ENCODE measurements at regions not wholly inside any gene's neighbourhood (a gene's known extent, or its start where the extent isn't known, plus 50 kb on each side); places are given as distances from the start of the nearest gene placed in this dataset.

DNA sequence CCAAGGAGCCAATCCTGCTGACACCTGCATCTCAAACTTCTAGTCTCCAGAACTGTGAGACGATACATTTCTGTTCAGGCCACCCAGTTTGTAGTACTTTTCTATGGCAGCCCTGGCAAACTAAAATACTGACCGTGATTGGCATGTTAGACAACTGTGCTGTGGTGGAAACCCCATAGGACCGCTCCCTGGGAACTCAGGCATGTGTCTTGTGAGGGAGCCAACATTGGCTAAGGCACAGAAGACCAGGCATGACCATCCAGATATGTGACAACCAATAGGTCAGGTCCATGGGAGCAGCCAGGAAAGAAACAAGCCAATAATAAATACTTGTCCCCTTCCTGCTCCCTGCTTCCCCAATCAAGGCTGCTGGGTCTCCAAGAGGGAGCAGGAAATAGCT, 101.4 kb upstream of the MPDZ start:
- Histone ChIP-seq H3K9me3 (ENCODE audit: control insufficient read depth in 2 of 2, low read length in 2 of 2) (peaks cover 0 to 16% of the 10 kb centered on the region in 2 experiments), H3K27me3 (ENCODE audit: control insufficient read depth, insufficient read depth, low read length) (no peaks in the 10 kb centered on the region), H3K36me3 (ENCODE audit: control insufficient read depth, insufficient read depth, low read length) (no peaks in the 10 kb centered on the region), H3K27ac (ENCODE audit: insufficient read depth, low read length, poor library complexity, severe bottlenecking) (no peak overlapping the region), H3K4me1 (ENCODE audit: control insufficient read depth, insufficient read depth, low read length, poor library complexity, severe bottlenecking) (no peaks in the 10 kb centered on the region), H3K4me3 (ENCODE audit: low read depth, low read length) (no peak overlapping the region)
- Mint-ChIP-seq H3K27me3 (no peaks in the 10 kb centered on the region), H3K9me3 (peaks cover 0 to 29% (median 12%) of the 10 kb centered on the region in 7 donors), H3K27ac (no peak overlapping the region), H3K36me3 (no peaks in the 10 kb centered on the region), H3K4me1 (no peaks in the 10 kb centered on the region), H3K4me3 (no peak overlapping the region)
- DNase-seq (no peak), ATAC-seq (ENCODE audit: low read depth in 2 of 2) (no peak)

DNA sequence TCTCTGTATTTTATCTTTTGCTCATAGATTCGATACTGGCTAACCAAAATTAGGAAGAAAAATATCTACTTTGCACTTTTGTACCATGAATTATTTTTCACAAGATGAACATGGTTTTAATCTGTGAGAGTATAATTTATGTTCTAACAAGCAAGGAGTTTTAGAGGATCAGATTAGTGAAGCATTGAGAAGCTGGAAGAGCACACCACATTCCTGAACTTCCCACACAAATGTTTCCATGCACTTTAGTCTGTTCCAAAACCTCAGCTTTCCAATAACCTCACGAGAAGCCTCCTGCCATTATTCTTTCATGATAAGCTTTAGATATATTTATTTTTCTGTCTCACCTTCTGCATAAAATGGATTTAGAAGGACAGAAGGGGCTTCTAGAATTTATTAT, 98.7 kb upstream of the MPDZ start:
- Histone ChIP-seq H3K27me3 (ENCODE audit: control insufficient read depth, insufficient read depth, low read length) (no peaks in the 10 kb centered on the region), H3K4me3 (ENCODE audit: low read depth, low read length) (no peak overlapping the region), H3K27ac (ENCODE audit: insufficient read depth, low read length, poor library complexity, severe bottlenecking) (no peak overlapping the region), H3K9me3 (ENCODE audit: control insufficient read depth in 2 of 2, low read length in 2 of 2) (peaks cover 0 to 6% of the 10 kb centered on the region in 2 experiments), H3K36me3 (ENCODE audit: control insufficient read depth, insufficient read depth, low read length) (no peaks in the 10 kb centered on the region), H3K4me1 (ENCODE audit: control insufficient read depth, insufficient read depth, low read length, poor library complexity, severe bottlenecking) (no peaks in the 10 kb centered on the region)
- H3K4me1 Mint-ChIP-seq = no peaks in the 10 kb centered on the region
- no peak for DNase-seq
- peaks cover 0 to 15% (median 13%) of the 10 kb centered on the region in 7 donors for H3K9me3 Mint-ChIP-seq
- no peak overlapping the region for H3K4me3 Mint-ChIP-seq
- ATAC-seq (ENCODE audit: low read depth in 2 of 2) = no peak
- no peaks in the 10 kb centered on the region for H3K36me3 Mint-ChIP-seq
- no peaks in the 10 kb centered on the region for H3K27me3 Mint-ChIP-seq
- no peak overlapping the region for H3K27ac Mint-ChIP-seq

DNA sequence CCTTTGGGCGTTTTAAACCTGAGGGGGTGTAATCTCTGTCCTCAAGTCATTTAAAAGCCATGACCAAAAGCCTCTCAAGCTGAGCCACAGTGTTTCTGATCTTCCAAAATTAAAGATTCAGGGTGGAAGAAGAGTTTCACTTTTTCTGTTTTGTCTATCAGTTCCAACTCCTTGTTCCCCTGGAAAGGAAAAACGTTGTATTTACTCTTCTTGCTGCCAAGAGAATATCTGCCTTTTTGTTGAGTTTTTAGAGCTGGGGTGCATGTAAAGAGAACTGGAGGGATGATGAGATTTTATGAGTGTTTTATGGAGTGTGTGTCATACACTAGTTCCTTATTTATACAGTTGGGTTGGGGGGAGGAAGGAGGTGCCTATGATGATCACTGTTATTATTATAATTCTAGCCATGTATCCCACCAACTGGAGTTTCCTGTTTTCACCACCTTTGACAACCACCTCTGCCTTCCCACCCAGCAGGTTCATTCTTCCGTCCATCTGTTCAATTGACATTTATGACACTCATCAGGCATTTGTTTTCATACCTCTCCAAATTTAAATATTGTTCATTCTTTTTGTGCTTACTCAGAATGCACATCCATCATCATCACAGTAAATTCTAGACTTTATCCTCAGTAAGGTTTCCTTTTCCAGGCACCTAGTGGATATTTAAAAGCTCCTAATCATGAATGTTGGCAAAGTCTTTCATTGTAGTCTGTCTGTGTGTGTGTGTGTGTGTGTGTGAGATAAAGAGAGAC, 97.9 kb upstream of the MPDZ start:
- no peak for ATAC-seq (ENCODE audit: low read depth in 2 of 2)
- H3K27ac Mint-ChIP-seq = no peak overlapping the region
- Histone ChIP-seq H3K27ac (ENCODE audit: insufficient read depth, low read length, poor library complexity, severe bottlenecking) (no peak overlapping the region), H3K4me1 (ENCODE audit: control insufficient read depth, insufficient read depth, low read length, poor library complexity, severe bottlenecking) (no peaks in the 10 kb centered on the region), H3K27me3 (ENCODE audit: control insufficient read depth, insufficient read depth, low read length) (no peaks in the 10 kb centered on the region), H3K9me3 (ENCODE audit: control insufficient read depth in 2 of 2, low read length in 2 of 2) (peaks cover 0 to 6% of the 10 kb centered on the region in 2 experiments), H3K36me3 (ENCODE audit: control insufficient read depth, insufficient read depth, low read length) (no peaks in the 10 kb centered on the region), H3K4me3 (ENCODE audit: low read depth, low read length) (no peak overlapping the region)
- no peaks in the 10 kb centered on the region for H3K36me3 Mint-ChIP-seq
- H3K4me3 Mint-ChIP-seq = no peak overlapping the region
- no peak for DNase-seq
- H3K27me3 Mint-ChIP-seq = no peaks in the 10 kb centered on the region
- peaks cover 0 to 15% (median 9%) of the 10 kb centered on the region in 7 donors for H3K9me3 Mint-ChIP-seq
- no peaks in the 10 kb centered on the region for H3K4me1 Mint-ChIP-seq

DNA sequence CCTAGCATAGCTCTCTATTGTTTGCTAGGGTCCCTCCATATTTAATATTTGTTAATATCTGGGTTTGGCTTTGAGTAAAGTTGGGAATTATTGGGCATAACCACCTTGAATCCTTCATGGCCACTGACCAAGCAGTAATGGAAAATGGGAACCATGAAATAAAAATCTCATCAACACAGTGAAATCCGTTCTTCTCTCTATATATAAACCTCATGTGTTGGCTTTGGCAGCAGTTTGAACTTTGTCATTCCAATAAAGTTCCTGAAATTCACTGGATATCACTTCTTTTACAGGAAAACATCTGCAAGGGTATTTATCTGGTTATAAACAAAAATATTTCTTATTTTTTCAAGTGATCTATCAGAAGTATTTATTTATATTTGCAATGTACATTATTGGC, 93.0 kb upstream of the MPDZ start:
- Histone ChIP-seq H3K4me1 (ENCODE audit: control insufficient read depth, insufficient read depth, low read length, poor library complexity, severe bottlenecking) (no peaks in the 10 kb centered on the region), H3K9me3 (ENCODE audit: control insufficient read depth in 2 of 2, low read length in 2 of 2) (no peaks in the 10 kb centered on the region), H3K4me3 (ENCODE audit: low read depth, low read length) (no peak overlapping the region), H3K27ac (ENCODE audit: insufficient read depth, low read length, poor library complexity, severe bottlenecking) (no peak overlapping the region), H3K27me3 (ENCODE audit: control insufficient read depth, insufficient read depth, low read length) (no peaks in the 10 kb centered on the region), H3K36me3 (ENCODE audit: control insufficient read depth, insufficient read depth, low read length) (no peaks in the 10 kb centered on the region)
- ATAC-seq (ENCODE audit: low read depth in 2 of 2) = no peak
- Mint-ChIP-seq H3K27me3 (no peaks in the 10 kb centered on the region), H3K4me1 (no peaks in the 10 kb centered on the region), H3K4me3 (no peak overlapping the region), H3K36me3 (no peaks in the 10 kb centered on the region), H3K27ac (no peak overlapping the region), H3K9me3 (peaks cover 0 to 11% (median 5%) of the 10 kb centered on the region in 7 donors)
- no peak for DNase-seq

DNA sequence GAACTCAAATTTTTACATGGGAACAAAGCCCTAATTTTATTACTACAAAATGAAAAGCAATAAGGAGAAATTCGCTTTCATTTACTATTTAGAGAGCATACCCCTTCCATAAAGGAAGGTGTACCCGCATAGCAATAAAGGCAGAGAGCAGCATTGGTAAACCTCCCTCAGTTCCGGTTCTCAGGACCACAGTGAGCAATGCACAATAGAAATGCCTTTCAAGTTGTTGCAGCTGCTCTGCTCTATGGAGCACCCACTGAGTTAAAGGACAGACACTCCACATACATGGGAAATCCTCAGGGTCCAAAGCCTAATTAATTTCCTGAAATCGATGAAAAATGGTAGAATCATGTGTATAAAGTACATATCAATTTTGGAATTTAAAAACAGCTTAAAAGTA, 89.9 kb upstream of the MPDZ start:
- no peak overlapping the region for H3K4me3 Mint-ChIP-seq
- peaks cover 0 to 5% (median 2%) of the 10 kb centered on the region in 7 donors for H3K9me3 Mint-ChIP-seq
- H3K36me3 ChIP-seq (ENCODE audit: control insufficient read depth, insufficient read depth, low read length) = no peaks in the 10 kb centered on the region
- no peaks in the 10 kb centered on the region for H3K4me1 Mint-ChIP-seq
- no peak overlapping the region for H3K4me3 ChIP-seq (ENCODE audit: low read depth, low read length)
- no peaks in the 10 kb centered on the region for H3K4me1 ChIP-seq (ENCODE audit: control insufficient read depth, insufficient read depth, low read length, poor library complexity, severe bottlenecking)
- no peaks in the 10 kb centered on the region for H3K27me3 Mint-ChIP-seq
- ATAC-seq (ENCODE audit: low read depth in 2 of 2) = no peak
- no peaks in the 10 kb centered on the region for H3K36me3 Mint-ChIP-seq
- no peak overlapping the region for H3K27ac Mint-ChIP-seq
- no peaks in the 10 kb centered on the region for H3K27me3 ChIP-seq (ENCODE audit: control insufficient read depth, insufficient read depth, low read length)
- no peaks in the 10 kb centered on the region for H3K9me3 ChIP-seq (ENCODE audit: control insufficient read depth in 2 of 2, low read length in 2 of 2)
- no peak overlapping the region for H3K27ac ChIP-seq (ENCODE audit: insufficient read depth, low read length, poor library complexity, severe bottlenecking)
- no peak for DNase-seq

DNA sequence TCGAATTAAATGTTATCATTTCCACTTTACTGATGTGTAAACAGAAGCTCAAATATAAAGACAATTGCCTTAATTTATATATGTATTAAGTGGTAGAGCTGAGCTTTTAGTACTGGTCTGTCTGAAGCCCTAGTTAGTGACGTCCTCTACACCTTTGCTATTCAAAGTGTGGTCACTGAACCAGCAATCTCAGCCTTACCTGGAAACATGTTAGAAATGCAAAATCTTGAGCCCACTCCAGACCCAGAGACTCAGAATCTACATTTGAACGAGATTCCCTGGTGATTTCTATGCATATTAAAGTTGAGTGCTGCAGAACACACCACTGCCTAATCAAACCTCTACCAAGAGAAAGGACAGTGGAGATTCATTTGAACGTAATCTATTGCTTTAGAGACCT, 88.3 kb upstream of the MPDZ start:
- Histone ChIP-seq H3K27ac (ENCODE audit: insufficient read depth, low read length, poor library complexity, severe bottlenecking) (no peak overlapping the region), H3K27me3 (ENCODE audit: control insufficient read depth, insufficient read depth, low read length) (no peaks in the 10 kb centered on the region), H3K4me3 (ENCODE audit: low read depth, low read length) (no peak overlapping the region), H3K4me1 (ENCODE audit: control insufficient read depth, insufficient read depth, low read length, poor library complexity, severe bottlenecking) (no peaks in the 10 kb centered on the region), H3K36me3 (ENCODE audit: control insufficient read depth, insufficient read depth, low read length) (no peaks in the 10 kb centered on the region), H3K9me3 (ENCODE audit: control insufficient read depth in 2 of 2, low read length in 2 of 2) (no peaks in the 10 kb centered on the region)
- Mint-ChIP-seq H3K9me3 (peaks cover 2 to 9% (median 4%) of the 10 kb centered on the region in 7 donors), H3K27me3 (no peaks in the 10 kb centered on the region), H3K27ac (no peak overlapping the region), H3K4me1 (no peaks in the 10 kb centered on the region), H3K36me3 (no peaks in the 10 kb centered on the region), H3K4me3 (no peak overlapping the region)
- DNase-seq (no peak), ATAC-seq (ENCODE audit: low read depth in 2 of 2) (no peak)

DNA sequence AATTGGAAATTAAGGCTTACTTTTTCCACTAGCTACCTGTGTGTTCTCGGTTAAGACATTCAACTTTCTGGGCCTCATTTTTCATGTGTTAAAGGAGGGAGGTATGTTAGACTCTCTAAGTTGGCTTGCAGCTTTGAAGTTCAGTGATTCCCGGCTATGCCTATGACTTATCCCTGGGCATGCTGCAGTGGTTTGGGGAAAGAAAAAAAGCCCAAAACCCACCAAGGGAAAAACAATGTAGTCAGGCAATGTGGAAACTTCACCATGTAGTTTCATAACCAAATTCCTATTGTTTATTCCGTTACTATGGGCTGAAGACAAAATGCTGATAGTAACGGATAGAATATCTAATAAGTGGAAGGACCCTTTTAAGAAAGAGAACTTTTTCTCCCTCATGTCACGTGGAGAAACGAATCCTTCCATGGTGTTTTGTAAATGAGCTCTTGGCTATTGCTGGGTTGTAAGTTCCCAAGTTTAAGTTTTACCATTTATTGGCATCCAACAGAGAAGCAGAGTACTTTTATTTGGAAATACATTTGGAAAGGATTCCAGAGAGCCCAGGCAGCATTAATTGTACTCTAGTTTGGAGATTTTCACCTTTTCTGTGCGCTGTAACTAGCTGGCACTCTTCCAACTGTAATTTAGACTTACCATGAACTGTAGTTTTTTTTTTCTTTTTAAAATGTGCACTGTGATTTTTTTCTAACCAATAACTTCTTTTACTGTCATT, 84.9 kb upstream of the MPDZ start:
- DNase-seq (no peak), ATAC-seq (ENCODE audit: low read depth in 2 of 2) (no peak)
- Mint-ChIP-seq H3K27me3 (no peaks in the 10 kb centered on the region), H3K4me3 (no peak overlapping the region), H3K9me3 (peaks cover 0 to 6% (median 2%) of the 10 kb centered on the region in 7 donors), H3K27ac (no peak overlapping the region), H3K36me3 (no peaks in the 10 kb centered on the region), H3K4me1 (no peaks in the 10 kb centered on the region)
- no peak overlapping the region for H3K27ac ChIP-seq (ENCODE audit: insufficient read depth, low read length, poor library complexity, severe bottlenecking)
- no peaks in the 10 kb centered on the region for H3K27me3 ChIP-seq (ENCODE audit: control insufficient read depth, insufficient read depth, low read length)
- no peaks in the 10 kb centered on the region for H3K36me3 ChIP-seq (ENCODE audit: control insufficient read depth, insufficient read depth, low read length)
- no peaks in the 10 kb centered on the region for H3K4me1 ChIP-seq (ENCODE audit: control insufficient read depth, insufficient read depth, low read length, poor library complexity, severe bottlenecking)
- H3K4me3 ChIP-seq (ENCODE audit: low read depth, low read length) = no peak overlapping the region
- H3K9me3 ChIP-seq (ENCODE audit: control insufficient read depth in 2 of 2, low read length in 2 of 2) = no peaks in the 10 kb centered on the region

DNA sequence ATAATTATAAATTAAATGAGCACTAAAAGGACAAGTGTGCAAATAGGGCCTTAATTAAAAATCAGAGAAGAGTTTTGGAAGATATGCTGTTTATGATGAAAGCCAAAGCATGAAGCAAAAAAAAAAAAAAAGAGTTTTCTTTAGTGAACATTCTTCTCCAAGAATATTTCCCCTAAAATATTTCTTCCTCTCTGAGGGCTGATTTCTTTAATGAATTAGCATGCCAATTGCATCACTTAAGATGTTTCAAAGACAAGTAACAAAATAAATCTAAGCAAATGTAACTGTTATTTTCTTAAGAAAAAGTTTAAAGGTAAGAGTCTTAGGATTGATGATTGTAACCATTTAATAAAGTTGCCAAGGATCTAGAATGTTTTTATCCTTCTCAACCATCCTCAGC, 81.6 kb upstream of the MPDZ start:
- Histone ChIP-seq H3K36me3 (ENCODE audit: control insufficient read depth, insufficient read depth, low read length) (no peaks in the 10 kb centered on the region), H3K4me3 (ENCODE audit: low read depth, low read length) (no peak overlapping the region), H3K4me1 (ENCODE audit: control insufficient read depth, insufficient read depth, low read length, poor library complexity, severe bottlenecking) (no peaks in the 10 kb centered on the region), H3K27ac (ENCODE audit: insufficient read depth, low read length, poor library complexity, severe bottlenecking) (no peak overlapping the region), H3K9me3 (ENCODE audit: control insufficient read depth in 2 of 2, low read length in 2 of 2) (no peaks in the 10 kb centered on the region), H3K27me3 (ENCODE audit: control insufficient read depth, insufficient read depth, low read length) (no peaks in the 10 kb centered on the region)
- Mint-ChIP-seq H3K4me1 (no peaks in the 10 kb centered on the region), H3K27me3 (no peaks in the 10 kb centered on the region), H3K27ac (no peak overlapping the region), H3K36me3 (no peaks in the 10 kb centered on the region), H3K4me3 (no peak overlapping the region), H3K9me3 (peaks cover 0 to 10% (median 1%) of the 10 kb centered on the region in 7 donors)
- no peak for ATAC-seq (ENCODE audit: low read depth in 2 of 2)
- no peak for DNase-seq

Data from CD4-positive, CD25-positive, alpha-beta regulatory T cell (primary cell).